Keratinocyte (primary cell): ENCODE measurements at regions not wholly inside any gene's neighbourhood (a gene's known extent, or its start where the extent isn't known, plus 50 kb on each side); places are given as distances from the start of the nearest gene placed in this dataset.

ENCODE experiments used
- EZH2 ChIP-seq: IDR thresholded peaks from one replicate; pipeline ENCODE4 v1.6.1; 2012; ENCODE audit warnings: inconsistent platforms, mild to moderate bottlenecking, low read length, moderate library complexity
- TF ChIP-seq, protein P1 (sequence below), 3 experiments: IDR thresholded peaks in 1 of 3; conservative IDR thresholded peaks in 1 of 3; optimal IDR thresholded peaks in 1 of 3; 2 replicates in 2 of 3; 3 replicates in 1 of 3; pipeline versions ENCODE3 to v1.5.1; 2011; ENCODE audit warnings: low read length in 3 of 3, mild to moderate bottlenecking in 3 of 3, moderate library complexity in 2 of 3, control low read depth in 1 of 3, inconsistent platforms in 1 of 3; ENCODE audit not compliant: insufficient read depth in 2 of 3; ENCODE audit errors: extremely low read depth in 1 of 3

DNA sequence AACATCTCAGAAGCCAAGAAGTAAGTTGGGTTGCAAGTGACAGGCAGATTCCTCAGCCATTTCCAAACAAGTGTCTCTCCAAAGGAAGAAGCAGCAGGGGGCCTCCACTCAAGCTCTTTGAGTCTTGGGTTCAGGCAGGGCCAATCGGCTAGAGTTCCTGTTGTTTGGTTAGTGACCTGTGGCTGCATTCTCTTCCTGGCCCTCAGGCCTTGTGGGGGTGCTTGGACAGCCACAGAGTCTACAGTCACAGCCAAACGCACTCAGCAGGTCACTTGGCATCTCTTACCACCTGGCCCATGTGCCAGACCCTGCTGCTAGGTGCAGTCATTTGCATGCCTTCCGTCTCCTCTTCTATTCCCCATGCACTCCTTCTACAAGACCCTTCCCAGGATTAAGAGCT is 353.9 kb downstream of the GRIN2B start:
- TF ChIP-seq EZH2, result no peak
- TF ChIP-seq, protein P1, sequence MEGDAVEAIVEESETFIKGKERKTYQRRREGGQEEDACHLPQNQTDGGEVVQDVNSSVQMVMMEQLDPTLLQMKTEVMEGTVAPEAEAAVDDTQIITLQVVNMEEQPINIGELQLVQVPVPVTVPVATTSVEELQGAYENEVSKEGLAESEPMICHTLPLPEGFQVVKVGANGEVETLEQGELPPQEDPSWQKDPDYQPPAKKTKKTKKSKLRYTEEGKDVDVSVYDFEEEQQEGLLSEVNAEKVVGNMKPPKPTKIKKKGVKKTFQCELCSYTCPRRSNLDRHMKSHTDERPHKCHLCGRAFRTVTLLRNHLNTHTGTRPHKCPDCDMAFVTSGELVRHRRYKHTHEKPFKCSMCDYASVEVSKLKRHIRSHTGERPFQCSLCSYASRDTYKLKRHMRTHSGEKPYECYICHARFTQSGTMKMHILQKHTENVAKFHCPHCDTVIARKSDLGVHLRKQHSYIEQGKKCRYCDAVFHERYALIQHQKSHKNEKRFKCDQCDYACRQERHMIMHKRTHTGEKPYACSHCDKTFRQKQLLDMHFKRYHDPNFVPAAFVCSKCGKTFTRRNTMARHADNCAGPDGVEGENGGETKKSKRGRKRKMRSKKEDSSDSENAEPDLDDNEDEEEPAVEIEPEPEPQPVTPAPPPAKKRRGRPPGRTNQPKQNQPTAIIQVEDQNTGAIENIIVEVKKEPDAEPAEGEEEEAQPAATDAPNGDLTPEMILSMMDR (optimal IDR thresholded peaks at IDR 0.05 in 1 of 3, IDR thresholded peaks at IDR 0.05 in 1 of 3, conservative IDR thresholded peaks at IDR 0.05 in 1 of 3; ENCODE audit: extremely low read depth in 1 of 3, insufficient read depth in 2 of 3, low read length in 3 of 3), result no peak
